HCT116 (cell line): ENCODE measurements at regions not wholly inside any gene's neighbourhood (a gene's known extent, or its start where the extent isn't known, plus 50 kb on each side); places are given as distances from the start of the nearest gene placed in this dataset.

Experiments
- ATAC-seq: fragments of 200-7000 bp; cut with Tn5 transposase; 2 replicates; pipeline ENCODE4 v1.9.1; 2020; ENCODE audit warnings: mild to moderate bottlenecking, moderate library complexity
- BruUV-seq: library from RNA; stranded (reverse); fragments of 400-500 nt; replicated peaks from 2 replicates; lab custom pipeline; 2021; lab: Mats Ljungman, UMichigan
- CTCF ChIA-PET: fragments of 300-600 bp; sonication (Branson Sonifier 250); formaldehyde crosslinking; loops from one replicate; lab custom pipeline; 2021; ENCODE audit warnings: antibody characterized with exemption; lab: Charles Lee
- POLR2A ChIA-PET: fragments of 300-600, 350-600 bp; sonication (Branson Sonifier 250); formaldehyde crosslinking; loops from one replicate; lab custom pipeline; 2021; ENCODE audit warnings: antibody characterized with exemption; lab: Charles Lee
- RAD21 ChIA-PET, 2 experiments: fragments of 300-600 bp; sonication (Branson Sonifier 250); formaldehyde crosslinking; loops; one replicate each; lab custom pipeline; 2023; ENCODE audit warnings: low total read pairs in 2 of 2; ENCODE audit not compliant: uncharacterized antibody in 2 of 2, unreplicated experiment in 2 of 2, low non-redundant PET in 1 of 2; lab: Charles Lee
- DNase-seq: peaks from one replicate; pipeline ENCODE4 v3.0.0-alpha.2; 2010; ENCODE audit warnings: low read depth, low spot score
- H2AFZ ChIP-seq: fragments of 200-600 bp; shearing (Covaris generic), sonication (generic); 2 replicates; pipeline ENCODE4 v1.6.1; 2017; ENCODE audit warnings: low read depth, mixed run types, mixed read lengths, antibody characterized with exemption, low read length; ENCODE audit not compliant: poor library complexity, severe bottlenecking
- H3K27ac ChIP-seq: 2 replicates; pipeline ENCODE4 v1.5.1; 2012; ENCODE audit warnings: low read depth, low read length
- H3K27me3 ChIP-seq: fragments of 200-600 bp; sonication (generic); 2 replicates; pipeline ENCODE4 v1.6.1; 2016; ENCODE audit warnings: mixed run types, low read length, mixed read lengths; ENCODE audit not compliant: insufficient read depth
- H3K36me3 ChIP-seq, 2 experiments: fragments of 200-500 bp in 1 of 2; fragments of 200-600 bp in 1 of 2; sonication (Bioruptor generic) in 1 of 2; sonication (generic) in 1 of 2; 2 replicates each; pipeline versions ENCODE4 v1.5.1 to v1.6.1; 2014 to 2016; ENCODE audit warnings: low read length in 2 of 2, inconsistent platforms in 1 of 2, mixed read lengths in 1 of 2, mixed run types in 1 of 2; ENCODE audit not compliant: insufficient read depth in 2 of 2, control insufficient read depth in 1 of 2
- H3K4me1 ChIP-seq, 2 experiments: fragments of 200-600 bp in 1 of 2; sonication (generic) in 1 of 2; 2 replicates each; pipeline versions ENCODE4 v1.5.1 to v1.6.1; 2012 to 2017; ENCODE audit warnings: low read length in 2 of 2, inconsistent platforms in 1 of 2, mild to moderate bottlenecking in 1 of 2, mixed read lengths in 1 of 2, mixed run types in 1 of 2, moderate library complexity in 1 of 2; ENCODE audit not compliant: insufficient read depth in 2 of 2, control insufficient read depth in 1 of 2
- H3K4me2 ChIP-seq: fragments of 200-600 bp; sonication (generic); 2 replicates; pipeline ENCODE4 v1.6.1; 2017; ENCODE audit warnings: mixed run types, low read length, mixed read lengths
- H3K4me3 ChIP-seq, 2 experiments: fragments of 200-600 bp in 1 of 2; sonication (generic) in 1 of 2; replicated peaks in 1 of 2; 2 replicates each; pipeline ENCODE4 v1.5.1; 2011 to 2016; ENCODE audit warnings: low read length in 2 of 2, control low read depth in 1 of 2, low read depth in 1 of 2, mild to moderate bottlenecking in 1 of 2, mixed read lengths in 1 of 2, mixed run types in 1 of 2
- H3K79me2 ChIP-seq: fragments of 200-600 bp; sonication (generic); 2 replicates; pipeline ENCODE4 v1.6.1; 2017; ENCODE audit warnings: mild to moderate bottlenecking, mixed run types, low read length, moderate library complexity, mixed read lengths; ENCODE audit not compliant: insufficient read depth
- H3K9ac ChIP-seq: fragments of 200-600 bp; sonication (generic); 2 replicates; pipeline ENCODE4 v1.6.1; 2016; ENCODE audit warnings: low read length, mixed read lengths
- H3K9me2 ChIP-seq: fragments of 200-600 bp; sonication (generic), shearing (Covaris generic); 2 replicates; pipeline ENCODE4 v1.6.1; 2017; ENCODE audit warnings: mixed run types, mild to moderate bottlenecking, moderate library complexity; ENCODE audit not compliant: insufficient read depth
- H3K9me3 ChIP-seq, 2 experiments: fragments of 200-500 bp in 1 of 2; fragments of 200-600 bp in 1 of 2; sonication (Bioruptor generic) in 1 of 2; sonication (generic) in 1 of 2; 2 replicates each; pipeline ENCODE4 v1.6.1; 2014 to 2017; ENCODE audit warnings: low read length in 2 of 2, mixed read lengths in 2 of 2, inconsistent platforms in 1 of 2, low read depth in 1 of 2, mild to moderate bottlenecking in 1 of 2, mixed run types in 1 of 2, moderate library complexity in 1 of 2; ENCODE audit not compliant: control insufficient read depth in 1 of 2, insufficient read depth in 1 of 2
- H4K20me1 ChIP-seq: fragments of 200-600 bp; sonication (generic), shearing (Covaris generic); 2 replicates; pipeline ENCODE4 v1.6.1; 2017; ENCODE audit warnings: mixed run types, mild to moderate bottlenecking, moderate library complexity; ENCODE audit not compliant: insufficient read depth
- EGR1 ChIP-seq: IDR thresholded peaks from 2 replicates; pipeline ENCODE4 v1.6.1; 2012; ENCODE audit warnings: low read depth
- FOSL1 ChIP-seq: IDR thresholded peaks from 2 replicates; pipeline ENCODE4 v1.6.1; 2012; ENCODE audit warnings: low read depth
- JUND ChIP-seq: IDR thresholded peaks from 2 replicates; pipeline ENCODE4 v1.6.1; 2012
- POLR2A ChIP-seq: IDR thresholded peaks from 2 replicates; pipeline ENCODE4 v1.7.0; 2011; ENCODE audit warnings: borderline replicate concordance; ENCODE audit not compliant: insufficient read depth, insufficient read length; ENCODE audit errors: extremely low read depth
- RAD21 ChIP-seq: IDR thresholded peaks from 2 replicates; pipeline ENCODE4 v1.6.1; 2012; ENCODE audit warnings: low read depth, mild to moderate bottlenecking
- SIN3A ChIP-seq: IDR thresholded peaks from 2 replicates; pipeline ENCODE4 v1.6.1; 2012; ENCODE audit warnings: low read depth
- SP1 ChIP-seq: IDR thresholded peaks from 2 replicates; pipeline ENCODE4 v1.6.1; 2012; ENCODE audit warnings: low read depth
- ZFX ChIP-seq: fragments of 450-650 bp; IDR thresholded peaks from 2 replicates; pipeline ENCODE4 v1.6.1; 2017
- intact Hi-C: fragments of 100-400 bp; cut with micrococcal nuclease; formaldehyde crosslinking; loops from 2 replicates; pipeline ENCODE4 v1.10.0; 2022
- TF ChIP-seq, protein P1 (sequence below): IDR thresholded peaks from 2 replicates; pipeline ENCODE4 v1.6.1; 2012
- TF ChIP-seq, protein P2 (sequence below): IDR thresholded peaks from 2 replicates; pipeline ENCODE4 v1.6.1; 2012
- TF ChIP-seq, protein P3 (sequence below): IDR thresholded peaks from 2 replicates; pipeline ENCODE4 v1.6.1; 2011; ENCODE audit warnings: mild to moderate bottlenecking, low read length, moderate library complexity; ENCODE audit not compliant: insufficient replicate concordance; ENCODE audit errors: extremely low read depth
- TF ChIP-seq, protein P4 (sequence below): IDR thresholded peaks from 2 replicates; pipeline ENCODE4 v1.6.1; 2012; ENCODE audit warnings: low read depth
- TF ChIP-seq, protein P5 (sequence below), 3 experiments: fragments of 200-600 bp in 1 of 3; sonication (generic) in 1 of 3; IDR thresholded peaks in 2 of 3; conservative IDR thresholded peaks in 1 of 3; 2 replicates each; pipeline ENCODE4 v1.5.1; 2012 to 2017; ENCODE audit warnings: low read depth in 2 of 3, low read length in 2 of 3, antibody characterized with exemption in 1 of 3, borderline replicate concordance in 1 of 3, control low read depth in 1 of 3, mild to moderate bottlenecking in 1 of 3, mixed read lengths in 1 of 3, mixed run types in 1 of 3, moderate library complexity in 1 of 3; ENCODE audit not compliant: insufficient read depth in 1 of 3

DNA sequence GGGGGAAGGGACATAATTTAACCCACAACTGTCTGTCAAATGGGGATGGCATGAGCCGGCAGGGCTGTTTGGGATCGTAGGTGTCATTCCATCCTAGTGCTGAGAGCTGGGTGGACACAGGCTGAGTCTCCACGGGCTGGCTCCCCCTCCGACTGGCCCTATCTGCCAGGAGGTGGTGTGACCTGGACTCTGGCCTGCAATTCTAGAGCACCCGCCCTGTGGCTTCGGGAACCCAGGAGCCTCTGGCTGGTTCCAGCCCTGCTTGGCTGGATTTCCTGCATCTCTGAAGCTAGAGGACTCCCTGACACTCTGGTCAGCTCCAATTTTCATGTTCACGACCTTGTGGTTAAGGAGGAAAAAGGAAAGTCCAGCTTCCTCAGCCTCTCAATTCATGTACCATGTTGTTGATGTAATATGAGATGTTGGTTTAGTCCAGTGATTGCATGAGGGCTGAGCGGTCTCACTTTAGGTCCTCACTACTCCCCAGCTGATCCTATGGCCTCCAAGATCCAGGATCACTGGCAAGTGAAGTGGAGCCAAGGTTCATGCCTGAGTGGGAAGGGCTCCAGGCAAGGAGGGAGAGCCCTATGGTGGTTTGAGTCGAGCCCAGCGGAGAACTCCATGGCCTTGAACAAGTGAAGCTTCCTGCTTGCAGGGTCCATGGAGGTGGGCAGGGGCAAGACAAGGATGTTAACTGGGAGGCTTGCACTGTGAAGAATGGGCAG, 169.1 kb downstream of the NDUFA10 start:
- Histone ChIP-seq H2AFZ (no peak overlapping the region), H3K4me1 (no peaks in the 10 kb centered on the region), H4K20me1 (no peaks in the 10 kb centered on the region), H3K27me3 (no peaks in the 10 kb centered on the region), H3K9me2 (no peaks in the 10 kb centered on the region), H3K36me3 (no peaks in the 10 kb centered on the region), H3K27ac (no peak overlapping the region), H3K9me3 (no peaks in the 10 kb centered on the region), H3K9ac (no peak overlapping the region)
- no TSS peak for BruUV-seq
- POLR2A ChIA-PET, result no interaction called here
- no peak for ATAC-seq
- intact Hi-C loops, result no loop called here
- no peak for DNase-seq
- TF ChIP-seq SIN3A, result no peak
- TF ChIP-seq, protein P1, sequence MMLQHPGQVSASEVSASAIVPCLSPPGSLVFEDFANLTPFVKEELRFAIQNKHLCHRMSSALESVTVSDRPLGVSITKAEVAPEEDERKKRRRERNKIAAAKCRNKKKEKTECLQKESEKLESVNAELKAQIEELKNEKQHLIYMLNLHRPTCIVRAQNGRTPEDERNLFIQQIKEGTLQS, result no peak
- TF ChIP-seq POLR2A, result no peak
- no peak for TF ChIP-seq SP1
- TF ChIP-seq RAD21, result no peak
- TF ChIP-seq, protein P2, sequence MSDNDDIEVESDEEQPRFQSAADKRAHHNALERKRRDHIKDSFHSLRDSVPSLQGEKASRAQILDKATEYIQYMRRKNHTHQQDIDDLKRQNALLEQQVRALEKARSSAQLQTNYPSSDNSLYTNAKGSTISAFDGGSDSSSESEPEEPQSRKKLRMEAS, result no peak
- no peak for TF ChIP-seq EGR1
- TF ChIP-seq, protein P3, sequence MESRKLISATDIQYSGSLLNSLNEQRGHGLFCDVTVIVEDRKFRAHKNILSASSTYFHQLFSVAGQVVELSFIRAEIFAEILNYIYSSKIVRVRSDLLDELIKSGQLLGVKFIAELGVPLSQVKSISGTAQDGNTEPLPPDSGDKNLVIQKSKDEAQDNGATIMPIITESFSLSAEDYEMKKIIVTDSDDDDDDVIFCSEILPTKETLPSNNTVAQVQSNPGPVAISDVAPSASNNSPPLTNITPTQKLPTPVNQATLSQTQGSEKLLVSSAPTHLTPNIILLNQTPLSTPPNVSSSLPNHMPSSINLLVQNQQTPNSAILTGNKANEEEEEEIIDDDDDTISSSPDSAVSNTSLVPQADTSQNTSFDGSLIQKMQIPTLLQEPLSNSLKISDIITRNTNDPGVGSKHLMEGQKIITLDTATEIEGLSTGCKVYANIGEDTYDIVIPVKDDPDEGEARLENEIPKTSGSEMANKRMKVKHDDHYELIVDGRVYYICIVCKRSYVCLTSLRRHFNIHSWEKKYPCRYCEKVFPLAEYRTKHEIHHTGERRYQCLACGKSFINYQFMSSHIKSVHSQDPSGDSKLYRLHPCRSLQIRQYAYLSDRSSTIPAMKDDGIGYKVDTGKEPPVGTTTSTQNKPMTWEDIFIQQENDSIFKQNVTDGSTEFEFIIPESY, result no peak
- TF ChIP-seq, protein P4, sequence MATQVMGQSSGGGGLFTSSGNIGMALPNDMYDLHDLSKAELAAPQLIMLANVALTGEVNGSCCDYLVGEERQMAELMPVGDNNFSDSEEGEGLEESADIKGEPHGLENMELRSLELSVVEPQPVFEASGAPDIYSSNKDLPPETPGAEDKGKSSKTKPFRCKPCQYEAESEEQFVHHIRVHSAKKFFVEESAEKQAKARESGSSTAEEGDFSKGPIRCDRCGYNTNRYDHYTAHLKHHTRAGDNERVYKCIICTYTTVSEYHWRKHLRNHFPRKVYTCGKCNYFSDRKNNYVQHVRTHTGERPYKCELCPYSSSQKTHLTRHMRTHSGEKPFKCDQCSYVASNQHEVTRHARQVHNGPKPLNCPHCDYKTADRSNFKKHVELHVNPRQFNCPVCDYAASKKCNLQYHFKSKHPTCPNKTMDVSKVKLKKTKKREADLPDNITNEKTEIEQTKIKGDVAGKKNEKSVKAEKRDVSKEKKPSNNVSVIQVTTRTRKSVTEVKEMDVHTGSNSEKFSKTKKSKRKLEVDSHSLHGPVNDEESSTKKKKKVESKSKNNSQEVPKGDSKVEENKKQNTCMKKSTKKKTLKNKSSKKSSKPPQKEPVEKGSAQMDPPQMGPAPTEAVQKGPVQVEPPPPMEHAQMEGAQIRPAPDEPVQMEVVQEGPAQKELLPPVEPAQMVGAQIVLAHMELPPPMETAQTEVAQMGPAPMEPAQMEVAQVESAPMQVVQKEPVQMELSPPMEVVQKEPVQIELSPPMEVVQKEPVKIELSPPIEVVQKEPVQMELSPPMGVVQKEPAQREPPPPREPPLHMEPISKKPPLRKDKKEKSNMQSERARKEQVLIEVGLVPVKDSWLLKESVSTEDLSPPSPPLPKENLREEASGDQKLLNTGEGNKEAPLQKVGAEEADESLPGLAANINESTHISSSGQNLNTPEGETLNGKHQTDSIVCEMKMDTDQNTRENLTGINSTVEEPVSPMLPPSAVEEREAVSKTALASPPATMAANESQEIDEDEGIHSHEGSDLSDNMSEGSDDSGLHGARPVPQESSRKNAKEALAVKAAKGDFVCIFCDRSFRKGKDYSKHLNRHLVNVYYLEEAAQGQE, result no peak
- no peak for TF ChIP-seq FOSL1
- TF ChIP-seq JUND, result no peak
- TF ChIP-seq, protein P5, sequence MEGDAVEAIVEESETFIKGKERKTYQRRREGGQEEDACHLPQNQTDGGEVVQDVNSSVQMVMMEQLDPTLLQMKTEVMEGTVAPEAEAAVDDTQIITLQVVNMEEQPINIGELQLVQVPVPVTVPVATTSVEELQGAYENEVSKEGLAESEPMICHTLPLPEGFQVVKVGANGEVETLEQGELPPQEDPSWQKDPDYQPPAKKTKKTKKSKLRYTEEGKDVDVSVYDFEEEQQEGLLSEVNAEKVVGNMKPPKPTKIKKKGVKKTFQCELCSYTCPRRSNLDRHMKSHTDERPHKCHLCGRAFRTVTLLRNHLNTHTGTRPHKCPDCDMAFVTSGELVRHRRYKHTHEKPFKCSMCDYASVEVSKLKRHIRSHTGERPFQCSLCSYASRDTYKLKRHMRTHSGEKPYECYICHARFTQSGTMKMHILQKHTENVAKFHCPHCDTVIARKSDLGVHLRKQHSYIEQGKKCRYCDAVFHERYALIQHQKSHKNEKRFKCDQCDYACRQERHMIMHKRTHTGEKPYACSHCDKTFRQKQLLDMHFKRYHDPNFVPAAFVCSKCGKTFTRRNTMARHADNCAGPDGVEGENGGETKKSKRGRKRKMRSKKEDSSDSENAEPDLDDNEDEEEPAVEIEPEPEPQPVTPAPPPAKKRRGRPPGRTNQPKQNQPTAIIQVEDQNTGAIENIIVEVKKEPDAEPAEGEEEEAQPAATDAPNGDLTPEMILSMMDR (IDR thresholded peaks at IDR 0.05 in 2 of 3, conservative IDR thresholded peaks at IDR 0.05 in 1 of 3; ENCODE audit: borderline replicate concordance in 1 of 3, insufficient read depth in 1 of 3, low read depth in 2 of 3, low read length in 2 of 3), result no peak
- no peak for TF ChIP-seq ZFX
- TF ChIP-seq, all 23 proteins: peak for 0
- H3K4me2 ChIP-seq, result no peak overlapping the region
- no peaks in the 10 kb centered on the region for H3K79me2 ChIP-seq
- RAD21 ChIA-PET, result no interaction called here
- no peak overlapping the region for H3K4me3 ChIP-seq
- CTCF ChIA-PET, result no interaction called here
